MCF 10A (cell line): ENCODE measurements at regions not wholly inside any gene's neighbourhood (a gene's known extent, or its start where the extent isn't known, plus 50 kb on each side); places are given as distances from the start of the nearest gene placed in this dataset.

Experiments
- BruUV-seq: library from RNA; stranded (reverse); fragments of 400-500 nt; replicated peaks from 2 replicates; lab custom pipeline; 2021; lab: Mats Ljungman, UMichigan
- CTCF ChIA-PET: fragments of 300-600 bp; sonication (Branson Sonifier 250); formaldehyde crosslinking; extraction: SDS; loops from one replicate; lab custom pipeline; 2021; ENCODE audit warnings: antibody characterized with exemption, inconsistent platforms; lab: Yijun Ruan, JAX
- POLR2A ChIA-PET: fragments of 300-600, 350-650 bp; sonication (Branson Sonifier 250); formaldehyde crosslinking; extraction: SDS; loops from one replicate; lab custom pipeline; 2020; ENCODE audit warnings: antibody characterized with exemption, inconsistent platforms; lab: Yijun Ruan, JAX
- DNase-seq: peaks from one replicate; pipeline ENCODE4 v3.0.0-alpha.2; 2018; ENCODE audit not compliant: unreplicated experiment
- H3K27ac Mint-ChIP-seq: one replicate; pipeline ENCODE4 v1.8.0; 2022; ENCODE audit warnings: mild to moderate bottlenecking, low read depth, mixed read lengths; ENCODE audit not compliant: unreplicated experiment
- H3K27me3 Mint-ChIP-seq: one replicate; pipeline ENCODE4 v1.8.0; 2022; ENCODE audit warnings: mixed read lengths; ENCODE audit not compliant: insufficient read depth, unreplicated experiment
- H3K36me3 Mint-ChIP-seq: one replicate; pipeline ENCODE4 v1.8.0; 2022; ENCODE audit warnings: mild to moderate bottlenecking, moderate library complexity, mixed read lengths; ENCODE audit not compliant: insufficient read depth, unreplicated experiment
- H3K4me1 Mint-ChIP-seq: one replicate; pipeline ENCODE4 v1.8.0; 2022; ENCODE audit warnings: mixed read lengths; ENCODE audit not compliant: insufficient read depth, unreplicated experiment
- H3K4me3 Mint-ChIP-seq: one replicate; pipeline ENCODE4 v1.8.0; 2022; ENCODE audit warnings: mild to moderate bottlenecking, moderate library complexity, mixed read lengths; ENCODE audit not compliant: unreplicated experiment
- H3K9me3 Mint-ChIP-seq: one replicate; pipeline ENCODE4 v1.8.0; 2022; ENCODE audit warnings: mixed read lengths; ENCODE audit not compliant: unreplicated experiment
- CTCF ChIP-seq: fragments of 200-600 bp; IDR thresholded peaks from one replicate; pipeline ENCODE4 v1.8.0; 2022; ENCODE audit warnings: antibody characterized with exemption, mild to moderate bottlenecking; ENCODE audit not compliant: unreplicated experiment
- intact Hi-C: fragments of 100-400 bp; cut with micrococcal nuclease; formaldehyde crosslinking; loops from 2 replicates; pipeline ENCODE4 v1.14.1; 2022

GRCh38 chr17:77419547-77420094 lies 278.9 kb downstream of the SEC14L1 start:
- CTCF ChIA-PET = no interaction called here
- Mint-ChIP-seq H3K4me1 (peaks cover 37% of the 10 kb centered on the region), H3K9me3 (no peaks in the 10 kb centered on the region)

GRCh38 chr17:77420095-77420803 lies 279.5 kb downstream of the SEC14L1 start:
- POLR2A ChIA-PET = interaction anchor here (1.1 to 10.0 kb wide), 6 partner anchors 10 to 133 kb away, joined by 3 to 112 read pairs (median 4); no protein-coding TSS in a partner anchor
- Mint-ChIP-seq H3K27me3 (no peaks in the 10 kb centered on the region), H3K36me3 (peaks cover 74% of the 10 kb centered on the region), H3K4me1 (peaks cover 37% of the 10 kb centered on the region), H3K4me3 (no peak overlapping the region), H3K9me3 (no peaks in the 10 kb centered on the region), H3K27ac (peak overlapping the region; percentile 22)
- no TSS peak for BruUV-seq
- DNase-seq = no peak
- TF ChIP-seq CTCF = no peak
- CTCF ChIA-PET = interaction anchor here (1.3 kb wide), 1 partner anchor 9 kb away, joined by 5 read pairs; no protein-coding TSS in a partner anchor
- intact Hi-C loops = no loop called here

More at GRCh38 chr17:77419547-77420094, 278.9 kb downstream of the SEC14L1 start:
- Mint-ChIP-seq H3K27ac (no peak overlapping the region), H3K4me3 (no peak overlapping the region), H3K36me3 (peaks cover 77% of the 10 kb centered on the region), H3K27me3 (no peaks in the 10 kb centered on the region)
- intact Hi-C loops = no loop called here
- POLR2A ChIA-PET = interaction anchor here (10.0 kb wide), 1 partner anchor 9 kb away, joined by 112 read pairs; no protein-coding TSS in a partner anchor
- BruUV-seq = no TSS peak
- no peak for DNase-seq
- no peak for TF ChIP-seq CTCF

GRCh38 chr17:77420804-77421629 lies 280.2 kb downstream of the SEC14L1 start:
- intact Hi-C loops = no loop called here
- no TSS peak for BruUV-seq
- Mint-ChIP-seq H3K36me3 (peaks cover 70% of the 10 kb centered on the region), H3K27me3 (no peaks in the 10 kb centered on the region), H3K27ac (peak overlapping the region; percentile 22), H3K9me3 (no peaks in the 10 kb centered on the region), H3K4me3 (peak overlapping the region; percentile 25), H3K4me1 (peaks cover 34% of the 10 kb centered on the region)
- CTCF ChIA-PET = interaction anchor here (0.7 to 1.3 kb wide), 4 partner anchors 9 to 90 kb away, joined by 3 to 5 read pairs (median 4); no protein-coding TSS in a partner anchor
- DNase-seq = peak; percentile 82
- no peak for TF ChIP-seq CTCF
- POLR2A ChIA-PET = interaction anchor here (0.6 to 10.0 kb wide), 19 partner anchors 9 to 1171 kb away, joined by 3 to 112 read pairs (median 3); no protein-coding TSS in a partner anchor
